ENCODE measurements at regions not wholly inside any gene's neighbourhood (a gene's known extent, or its start where the extent isn't known, plus 50 kb on each side); places are given as distances from the start of the nearest gene placed in this dataset.

- Histone ChIP-seq H3K4me2 (no peak overlapping the region), H3F3A (replicated peaks; ENCODE audit: low read depth) (no peaks in the 10 kb centered on the region), H3K4me3 (no peak overlapping the region), H3K79me2 (replicated peaks; ENCODE audit: insufficient read depth) (no peaks in the 10 kb centered on the region), H3K9me2 (ENCODE audit: insufficient read depth) (0 out of 2 replicates have a peak, but pooled peaks cover 2% of the 10 kb centered on the region), H3K36me3 (ENCODE audit: insufficient read depth) (no peaks in the 10 kb centered on the region), H3K27ac (ENCODE audit: low read depth) (no peak overlapping the region), H4K20me1 (replicated peaks; ENCODE audit: insufficient read depth) (no peaks in the 10 kb centered on the region), H3K27me3 (ENCODE audit: insufficient read depth) (0 out of 2 replicates have a peak, but pooled peaks cover 12% of the 10 kb centered on the region), H3K4me1 (ENCODE audit: insufficient read depth) (peaks cover 42% of the 10 kb centered on the region), H2AFZ (no peak overlapping the region)
- Mint-ChIP-seq H3K27ac (no peak overlapping the region; the same call in 1 of the 2 replicates), H3K4me3 (no peak overlapping the region), H3K27me3 (ENCODE audit: insufficient read depth, low read depth, poor library complexity) (peaks cover 12% of the 10 kb centered on the region), H3K4me1 (peaks cover 58% of the 10 kb centered on the region), H3K9me3 (no peaks in the 10 kb centered on the region), H3K36me3 (ENCODE audit: low read depth) (no peaks in the 10 kb centered on the region)
- ATAC-seq: no peak
- no peak for DNase-seq (ENCODE audit: low spot score)
- TF ChIP-seq ZNF462 (CRISPR knock-in tag; IDR thresholded peaks at IDR 0.05) (no peak), JUNB (IDR thresholded peaks at IDR 0.05; ENCODE audit: unreplicated experiment) (no peak), STAT1 (IDR thresholded peaks at IDR 0.05; ENCODE audit: unreplicated experiment) (no peak), CREB1 (CRISPR knock-in tag; IDR thresholded peaks at IDR 0.05; ENCODE audit: low read depth) (no peak), ZNF114 (CRISPR knock-in tag; IDR thresholded peaks at IDR 0.05) (no peak), REST (IDR thresholded peaks at IDR 0.05; ENCODE audit: unreplicated experiment) (no peak), CTCF (conservative IDR thresholded peaks at IDR 0.05; ENCODE audit: low read depth in 2 of 2) (no peak), EZH2 (IDR thresholded peaks at IDR 0.05; ENCODE audit: low read depth, unreplicated experiment) (no peak), ZNF331 (CRISPR knock-in tag; IDR thresholded peaks at IDR 0.05; ENCODE audit: low read depth) (no peak), NANOG (IDR thresholded peaks at IDR 0.05; ENCODE audit: borderline replicate concordance) (no peak), EZH2phosphoT487 (IDR thresholded peaks at IDR 0.05; ENCODE audit: unreplicated experiment) (no peak), ETS1 (IDR thresholded peaks at IDR 0.05) (no peak), POLR2AphosphoS5 (IDR thresholded peaks at IDR 0.05; ENCODE audit: low read depth) (no peak)
These were observed 714.0 kb downstream of the DIAPH3 start for GRCh38 chr13:59449750-59450149.

Measured in GM23338 (cell line).